WTC11 (cell line): ENCODE measurements at regions not wholly inside any gene's neighbourhood (a gene's known extent, or its start where the extent isn't known, plus 50 kb on each side); places are given as distances from the start of the nearest gene placed in this dataset.

Experiments
- ATAC-seq: fragments of 200-7000 bp; cut with Tn5 transposase; 2 replicates; pipeline ENCODE4 v1.10.0; 2021; ENCODE audit warnings: mild to moderate bottlenecking, moderate library complexity
- CTCF ChIA-PET: fragments of 300-600 bp; sonication (Branson Sonifier 250); formaldehyde crosslinking; loops from one replicate; lab custom pipeline; 2021; ENCODE audit warnings: antibody characterized with exemption; lab: Charles Lee
- POLR2A ChIA-PET: fragments of 350-600 bp; sonication (Branson Sonifier 250); formaldehyde crosslinking; loops from one replicate; lab custom pipeline; 2021; ENCODE audit warnings: antibody characterized with exemption; lab: Charles Lee
- DNase-seq: peaks from one replicate; pipeline ENCODE4 v3.0.0; 2021; ENCODE audit warnings: low spot score
- H3K27ac Mint-ChIP-seq: 2 replicates; pipeline ENCODE4 v1.8.0; 2021; ENCODE audit warnings: mixed read lengths
- H3K27me3 Mint-ChIP-seq: 2 replicates; pipeline ENCODE4 v1.8.0; 2021; ENCODE audit warnings: low read depth, mild to moderate bottlenecking, moderate library complexity, mixed read lengths
- H3K36me3 Mint-ChIP-seq: 2 replicates; pipeline ENCODE4 v1.8.0; 2021; ENCODE audit warnings: mixed read lengths
- H3K4me1 Mint-ChIP-seq: 2 replicates; pipeline ENCODE4 v1.8.0; 2022; ENCODE audit warnings: mixed read lengths
- H3K4me3 Mint-ChIP-seq: 2 replicates; pipeline ENCODE4 v1.8.0; 2021; ENCODE audit warnings: mild to moderate bottlenecking, moderate library complexity, mixed read lengths
- H3K9me3 Mint-ChIP-seq: 2 replicates; pipeline ENCODE4 v1.8.0; 2021; ENCODE audit warnings: mixed read lengths
- CBFB ChIP-seq: sonication (generic); formaldehyde crosslinking; IDR thresholded peaks from 2 replicates; pipeline ENCODE4 v1.8.1; 2022; ENCODE audit warnings: mild to moderate bottlenecking, low read depth, missing genetic modification reagents
- CTCF ChIP-seq: fragments of 200-600 bp; IDR thresholded peaks from 2 replicates; pipeline ENCODE4 v1.8.0; 2022; ENCODE audit warnings: antibody characterized with exemption
- ETV6 ChIP-seq: sonication (generic); formaldehyde crosslinking; IDR thresholded peaks from 2 replicates; pipeline ENCODE4 v1.8.1; 2022; ENCODE audit warnings: mild to moderate bottlenecking, missing genetic modification reagents
- FOXP1 ChIP-seq: sonication (generic); formaldehyde crosslinking; IDR thresholded peaks from 2 replicates; pipeline ENCODE4 v1.8.0; 2022; ENCODE audit warnings: missing genetic modification reagents, mild to moderate bottlenecking, moderate library complexity, borderline replicate concordance
- FOXP4 ChIP-seq: sonication (generic); formaldehyde crosslinking; IDR thresholded peaks from 2 replicates; pipeline ENCODE4 v1.8.0; 2022; ENCODE audit warnings: mild to moderate bottlenecking, missing genetic modification reagents
- HMGXB4 ChIP-seq: sonication (generic); formaldehyde crosslinking; IDR thresholded peaks from 2 replicates; pipeline ENCODE4 v1.8.1; 2023; ENCODE audit warnings: mild to moderate bottlenecking, moderate library complexity, missing genetic modification reagents
- IRF1 ChIP-seq: sonication (generic); formaldehyde crosslinking; IDR thresholded peaks from 2 replicates; pipeline ENCODE4 v1.8.0; 2023; ENCODE audit warnings: missing genetic modification reagents
- IRF2 ChIP-seq: sonication (generic); formaldehyde crosslinking; IDR thresholded peaks from 2 replicates; pipeline ENCODE4 v1.8.0; 2022; ENCODE audit warnings: low read depth, missing genetic modification reagents, borderline replicate concordance
- JUN ChIP-seq: sonication (generic); formaldehyde crosslinking; IDR thresholded peaks from 2 replicates; pipeline ENCODE4 v1.8.0; 2023; ENCODE audit warnings: mild to moderate bottlenecking, missing genetic modification reagents
- KAT7 ChIP-seq: sonication (generic); formaldehyde crosslinking; IDR thresholded peaks from 2 replicates; pipeline ENCODE4 v1.8.1; 2023; ENCODE audit warnings: missing genetic modification reagents, mild to moderate bottlenecking, borderline replicate concordance
- NFE2L1 ChIP-seq: sonication (generic); formaldehyde crosslinking; IDR thresholded peaks from 2 replicates; pipeline ENCODE4 v1.8.1; 2023; ENCODE audit warnings: missing genetic modification reagents
- NFYB ChIP-seq: sonication (generic); formaldehyde crosslinking; conservative IDR thresholded peaks from 2 replicates; pipeline ENCODE4 v1.8.0; 2022; ENCODE audit warnings: low read depth, missing genetic modification reagents
- NR1H2 ChIP-seq: sonication (generic); formaldehyde crosslinking; IDR thresholded peaks from 2 replicates; pipeline ENCODE4 v1.9.0; 2021; ENCODE audit warnings: mild to moderate bottlenecking, moderate library complexity, missing genetic modification reagents
- NR2C2 ChIP-seq: sonication (generic); formaldehyde crosslinking; IDR thresholded peaks from 2 replicates; pipeline ENCODE4 v1.8.0; 2022; ENCODE audit warnings: mild to moderate bottlenecking, missing genetic modification reagents
- NR3C1 ChIP-seq: sonication (generic); formaldehyde crosslinking; conservative IDR thresholded peaks from 2 replicates; pipeline ENCODE4 v1.8.1; 2023; ENCODE audit warnings: low read depth, mild to moderate bottlenecking, missing genetic modification reagents
- PRRX2 ChIP-seq: fragments of 250-450 bp; sonication (Bioruptor Pico); IDR thresholded peaks from 2 replicates; pipeline ENCODE4 v1.8.0; 2021; ENCODE audit warnings: mild to moderate bottlenecking
- SMAD3 ChIP-seq: sonication (generic); formaldehyde crosslinking; IDR thresholded peaks from 2 replicates; pipeline ENCODE4 v1.8.0; 2022; ENCODE audit warnings: missing genetic modification reagents, mild to moderate bottlenecking, borderline replicate concordance
- SP1 ChIP-seq: sonication (generic); formaldehyde crosslinking; conservative IDR thresholded peaks from 2 replicates; pipeline ENCODE4 v1.8.1; 2022; ENCODE audit warnings: missing genetic modification reagents
- TEAD4 ChIP-seq: sonication (generic); formaldehyde crosslinking; IDR thresholded peaks from 2 replicates; pipeline ENCODE4 v1.8.0; 2022; ENCODE audit warnings: mild to moderate bottlenecking, missing genetic modification reagents
- USF2 ChIP-seq: sonication (generic); formaldehyde crosslinking; IDR thresholded peaks from 2 replicates; pipeline ENCODE4 v1.8.1; 2023; ENCODE audit warnings: mild to moderate bottlenecking, missing genetic modification reagents, moderate library complexity
- ZBTB21 ChIP-seq: sonication (generic); formaldehyde crosslinking; IDR thresholded peaks from 2 replicates; pipeline ENCODE4 v1.8.1; 2023; ENCODE audit warnings: mild to moderate bottlenecking, missing genetic modification reagents, borderline replicate concordance
- ZNF425 ChIP-seq: fragments of 250-450 bp; sonication (Bioruptor Pico); conservative IDR thresholded peaks from 2 replicates; pipeline ENCODE4 v1.9.0; 2021; ENCODE audit warnings: mild to moderate bottlenecking

GRCh38 chr19:30173593-30174356 is 198.4 kb upstream of the ZNF536 start:
- H3K27ac Mint-ChIP-seq, result no peak overlapping the region
- H3K4me3 Mint-ChIP-seq, result no peak overlapping the region
- ATAC-seq (no peak), DNase-seq (no peak)
- H3K9me3 Mint-ChIP-seq, result peaks cover 21% of the 10 kb centered on the region
- H3K27me3 Mint-ChIP-seq, result no peaks in the 10 kb centered on the region; the same call in 1 of the 2 replicates
- H3K36me3 Mint-ChIP-seq, result peaks cover 5% of the 10 kb centered on the region; the same call in 1 of the 2 replicates
- no peak for TF ChIP-seq USF2 (CRISPR knock-in tag)
- no peak for TF ChIP-seq NFE2L1 (CRISPR knock-in tag)
- TF ChIP-seq PRRX2 (CRISPR knock-in tag), result no peak
- no peak for TF ChIP-seq NR1H2 (CRISPR knock-in tag)
- TF ChIP-seq SP1, result no peak
- no peak for TF ChIP-seq ZBTB21 (CRISPR knock-in tag)
- TF ChIP-seq SMAD3, result no peak
- no peak for TF ChIP-seq NR2C2 (CRISPR knock-in tag)
- TF ChIP-seq IRF1 (CRISPR knock-in tag), result no peak
- TF ChIP-seq NR3C1 (CRISPR knock-in tag), result no peak
- no peak for TF ChIP-seq CTCF
- no peak for TF ChIP-seq HMGXB4 (CRISPR knock-in tag)
- no peak for TF ChIP-seq FOXP1 (CRISPR knock-in tag)
- POLR2A ChIA-PET, result no interaction called here
- peaks cover 20% of the 10 kb centered on the region for H3K4me1 Mint-ChIP-seq
- CTCF ChIA-PET, result no interaction called here

GRCh38 chr19:30174357-30174645 is 197.9 kb upstream of the ZNF536 start:
- Mint-ChIP-seq H3K9me3 (peaks cover 23% of the 10 kb centered on the region), H3K27ac (no peak overlapping the region), H3K36me3 (peaks cover 6% of the 10 kb centered on the region), H3K4me1 (peaks cover 26% of the 10 kb centered on the region), H3K27me3 (peaks cover 1% of the 10 kb centered on the region), H3K4me3 (no peak overlapping the region)
- ChIA-PET CTCF (no interaction called here), POLR2A (no interaction called here)
- DNase-seq (no peak), ATAC-seq (no peak)
- no peak for TF ChIP-seq CBFB (CRISPR knock-in tag)
- TF ChIP-seq ETV6, result no peak
- TF ChIP-seq KAT7 (CRISPR knock-in tag), result no peak
- no peak for TF ChIP-seq PRRX2 (CRISPR knock-in tag)
- TF ChIP-seq TEAD4 (CRISPR knock-in tag), result no peak
- TF ChIP-seq NR3C1 (CRISPR knock-in tag), result no peak
- TF ChIP-seq FOXP4, result no peak
- no peak for TF ChIP-seq IRF2 (CRISPR knock-in tag)
- no peak for TF ChIP-seq HMGXB4 (CRISPR knock-in tag)
- TF ChIP-seq ZNF425 (CRISPR knock-in tag), result no peak
- TF ChIP-seq JUN (CRISPR knock-in tag), result no peak
- TF ChIP-seq NFYB (CRISPR knock-in tag), result no peak
